Neural cell (in vitro differentiated cells): ENCODE measurements at regions not wholly inside any gene's neighbourhood (a gene's known extent, or its start where the extent isn't known, plus 50 kb on each side); places are given as distances from the start of the nearest gene placed in this dataset.

Experiments
- H2AFZ ChIP-seq: fragments of 200-600, 300-800 bp; sonication (generic), shearing (Covaris generic); 2 replicates; pipeline ENCODE4 v1.6.0; 2014; ENCODE audit warnings: low read depth, mild to moderate bottlenecking, antibody characterized with exemption, low read length, moderate library complexity
- H3F3A ChIP-seq: fragments of 200-600 bp; shearing (Covaris generic); 2 replicates; pipeline ENCODE4 v1.6.1; 2016; ENCODE audit warnings: mild to moderate bottlenecking, moderate library complexity, mixed read lengths, antibody characterized with exemption, low read length; ENCODE audit not compliant: insufficient read depth, poor library complexity, severe bottlenecking
- H3K27ac ChIP-seq: fragments of 200-600, 300-800 bp; sonication (generic), shearing (Covaris generic); 2 replicates; pipeline ENCODE4 v1.5.1; 2014; ENCODE audit warnings: mild to moderate bottlenecking, low read length, moderate library complexity
- H3K27me3 ChIP-seq: fragments of 300-800, 200-600 bp; sonication (generic), shearing (Covaris generic); 2 replicates; pipeline ENCODE4 v1.6.0; 2014; ENCODE audit warnings: mild to moderate bottlenecking, low read depth, low read length, moderate library complexity; ENCODE audit not compliant: insufficient read depth
- H3K36me3 ChIP-seq: fragments of 300-800, 200-600 bp; sonication (generic), shearing (Covaris generic); 2 replicates; pipeline ENCODE4 v1.5.1; 2014; ENCODE audit warnings: mild to moderate bottlenecking, antibody characterized with exemption, low read length, moderate library complexity; ENCODE audit not compliant: insufficient read depth
- H3K4me2 ChIP-seq: fragments of 300-800, 200-600 bp; sonication (generic), shearing (Covaris generic); 2 replicates; pipeline ENCODE4 v1.6.0; 2014; ENCODE audit warnings: mild to moderate bottlenecking, low read length
- H3K4me3 ChIP-seq: fragments of 300-800, 200-600 bp; sonication (generic), shearing (Covaris generic); 2 replicates; pipeline ENCODE4 v1.5.1; 2014; ENCODE audit warnings: mild to moderate bottlenecking, low read length, moderate library complexity
- H3K79me2 ChIP-seq: fragments of 200-600 bp; shearing (Covaris generic); replicated peaks from 2 replicates; pipeline ENCODE4 v1.6.0; 2014; ENCODE audit warnings: mild to moderate bottlenecking, low read length, moderate library complexity; ENCODE audit not compliant: insufficient read depth
- H3K9ac ChIP-seq: fragments of 300-800, 200-600 bp; sonication (generic), shearing (Covaris generic); 2 replicates; pipeline ENCODE4 v1.6.1; 2016; ENCODE audit warnings: mild to moderate bottlenecking, low read length, mixed read lengths
- H3K9me2 ChIP-seq: fragments of 200-600 bp; shearing (Covaris generic); 2 replicates; pipeline ENCODE4 v1.6.1; 2016; ENCODE audit warnings: mild to moderate bottlenecking, low read length, mixed read lengths; ENCODE audit not compliant: insufficient read depth
- H3K9me3 ChIP-seq: fragments of 200-600, 300-800 bp; sonication (generic), shearing (Covaris generic); 2 replicates; pipeline ENCODE4 v1.6.1; 2016; ENCODE audit warnings: mild to moderate bottlenecking, mixed run types, low read length, moderate library complexity, mixed read lengths
- H4K20me1 ChIP-seq: fragments of 200-600 bp; shearing (Covaris generic); 2 replicates; pipeline ENCODE4 v1.6.1; 2016; ENCODE audit warnings: mild to moderate bottlenecking, mixed run types; ENCODE audit not compliant: insufficient read depth
- CTCF ChIP-seq: fragments of 450-650 bp; IDR thresholded peaks from 2 replicates; pipeline ENCODE4 v1.5.1; 2014; ENCODE audit warnings: antibody characterized with exemption, mild to moderate bottlenecking, moderate library complexity; ENCODE audit not compliant: poor library complexity, severe bottlenecking
- EP300 ChIP-seq: fragments of 450-650 bp; conservative IDR thresholded peaks from 2 replicates; pipeline ENCODE4 v1.6.1; 2014; ENCODE audit warnings: antibody characterized with exemption, mild to moderate bottlenecking, moderate library complexity; ENCODE audit not compliant: poor library complexity, severe bottlenecking
- EZH2 ChIP-seq: fragments of 200-600, 300-800 bp; shearing (Covaris generic), sonication (generic); IDR thresholded peaks from 2 replicates; pipeline ENCODE4 v1.6.1; 2014; ENCODE audit warnings: antibody characterized with exemption, low read length, borderline replicate concordance, mild to moderate bottlenecking; ENCODE audit not compliant: insufficient read depth, poor library complexity, severe bottlenecking
- MXI1 ChIP-seq: fragments of 450-650 bp; conservative IDR thresholded peaks from 2 replicates; pipeline ENCODE4 v1.6.1; 2014; ENCODE audit warnings: antibody characterized with exemption, mild to moderate bottlenecking; ENCODE audit not compliant: poor library complexity, severe bottlenecking
- POLR2AphosphoS5 ChIP-seq: IDR thresholded peaks from 2 replicates; pipeline ENCODE4 v1.6.1; 2012
- RAD21 ChIP-seq: fragments of 450-650 bp; conservative IDR thresholded peaks from 2 replicates; pipeline ENCODE4 v1.6.1; 2014; ENCODE audit warnings: antibody characterized with exemption, mild to moderate bottlenecking, moderate library complexity
- REST ChIP-seq: IDR thresholded peaks from 2 replicates; pipeline ENCODE4 v1.6.1; 2012; ENCODE audit warnings: borderline replicate concordance
- SMC3 ChIP-seq: fragments of 450-650 bp; conservative IDR thresholded peaks from 2 replicates; pipeline ENCODE4 v1.6.1; 2014; ENCODE audit warnings: antibody characterized with exemption, mild to moderate bottlenecking, moderate library complexity; ENCODE audit not compliant: poor library complexity
- TAF1 ChIP-seq: IDR thresholded peaks from 2 replicates; pipeline ENCODE4 v1.6.1; 2012; ENCODE audit warnings: low read depth

DNA sequence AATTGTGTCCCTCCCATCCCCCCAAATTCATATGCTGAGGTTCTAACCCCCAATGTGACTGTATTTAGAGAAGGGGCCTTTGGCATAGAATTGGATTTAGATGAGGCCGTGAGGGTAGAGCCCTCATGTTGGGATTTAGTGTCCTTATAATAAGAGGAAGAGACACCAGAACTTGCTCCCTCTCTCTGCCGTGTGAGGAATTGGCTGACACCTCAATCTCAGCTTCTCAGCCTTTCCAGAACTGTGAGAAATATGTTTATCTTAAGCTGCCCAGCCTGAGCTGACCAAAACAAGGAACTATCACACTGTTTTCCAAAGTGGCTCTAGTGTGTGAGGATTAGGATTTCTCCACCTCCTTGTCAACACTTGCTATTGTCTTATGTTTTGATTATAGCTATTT, 400.0 kb upstream of the FZD8 start:
- Histone ChIP-seq H3K9me2 (no peaks in the 10 kb centered on the region), H4K20me1 (no peaks in the 10 kb centered on the region), H3F3A (no peaks in the 10 kb centered on the region), H3K4me2 (no peak overlapping the region), H3K9ac (no peak overlapping the region), H3K36me3 (no peaks in the 10 kb centered on the region), H3K27me3 (no peaks in the 10 kb centered on the region), H3K27ac (no peak overlapping the region), H3K4me3 (no peak overlapping the region), H3K79me2 (no peaks in the 10 kb centered on the region), H3K9me3 (no peaks in the 10 kb centered on the region), H2AFZ (no peak overlapping the region)
- TF ChIP-seq CTCF = no peak
- no peak for TF ChIP-seq RAD21
- TF ChIP-seq MXI1 = no peak
- TF ChIP-seq TAF1 = no peak
- TF ChIP-seq POLR2AphosphoS5 = no peak
- TF ChIP-seq SMC3 = no peak
- TF ChIP-seq REST = no peak
- TF ChIP-seq EP300 = no peak
- TF ChIP-seq EZH2 = no peak

DNA sequence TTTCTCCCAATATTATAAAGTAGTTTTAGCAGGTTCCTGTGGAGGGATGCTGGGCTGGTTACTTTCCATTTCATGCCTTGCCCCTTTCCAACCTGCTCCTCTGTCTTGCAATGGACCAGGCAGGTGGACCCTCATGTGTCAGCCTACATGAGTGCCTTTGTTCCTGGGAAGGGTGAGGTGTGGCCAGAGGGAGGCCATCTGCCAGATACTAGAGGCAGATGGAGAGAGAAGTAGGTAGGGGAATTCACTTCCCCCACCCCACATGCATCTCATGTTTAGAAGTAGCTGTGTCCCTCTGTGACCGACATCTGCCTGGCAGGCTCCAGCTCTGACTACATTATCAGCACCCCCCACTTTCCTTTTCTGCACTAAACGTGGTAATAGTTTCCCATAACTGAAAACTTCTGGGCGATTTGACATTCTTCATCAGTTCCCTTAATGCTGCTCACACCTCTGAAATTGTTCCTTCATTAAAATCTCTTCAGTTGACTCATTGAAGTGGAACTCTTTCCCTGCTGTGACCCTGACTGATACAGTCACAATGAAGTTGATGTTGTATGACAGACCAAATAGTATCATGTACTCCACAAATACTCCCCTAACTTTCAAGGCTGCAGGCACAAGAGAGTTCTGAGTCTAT, 396.3 kb upstream of the FZD8 start:
- Histone ChIP-seq H3F3A (no peaks in the 10 kb centered on the region), H3K9ac (no peak overlapping the region), H2AFZ (no peak overlapping the region), H3K36me3 (no peaks in the 10 kb centered on the region), H3K9me2 (no peaks in the 10 kb centered on the region), H3K27ac (no peak overlapping the region), H3K27me3 (no peaks in the 10 kb centered on the region), H3K79me2 (no peaks in the 10 kb centered on the region), H3K4me3 (no peak overlapping the region), H3K9me3 (no peaks in the 10 kb centered on the region), H4K20me1 (no peaks in the 10 kb centered on the region), H3K4me2 (no peak overlapping the region)
- no peak for TF ChIP-seq MXI1
- TF ChIP-seq TAF1 = no peak
- TF ChIP-seq EZH2 = no peak
- TF ChIP-seq EP300 = no peak
- no peak for TF ChIP-seq RAD21
- TF ChIP-seq SMC3 = no peak
- TF ChIP-seq REST = no peak
- TF ChIP-seq CTCF = no peak
- no peak for TF ChIP-seq POLR2AphosphoS5
